ENCODE measurements at regions not wholly inside any gene's neighbourhood (a gene's known extent, or its start where the extent isn't known, plus 50 kb on each side); places are given as distances from the start of the nearest gene placed in this dataset. TPM values are rescaled to one million over a fixed set of nuclear protein-coding genes. Genes with fewer than 3 reads are reported as not detected.

MicroRNAs encoded in the stretch of these regions (microRNA counts, 767-probe panel; counts per million panel counts)
- 0 to 736 counts per million in 2 donors for microRNA hsa-miR-557

Small RNAs in the stretch of these regions (microRNA-seq; reads per million reads assigned to microRNA genes)
- 0 reads per million in 2 donors for gene MIR557 (ENCODE audit: borderline number of aligned reads in 2 of 2, borderline replicate concordance in 2 of 2)

Small RNAs in the stretch of these regions (small RNA-seq; reads per million reads assigned to genes)
- not detected for gene MIR557
